BE2C (cell line): ENCODE measurements at regions not wholly inside any gene's neighbourhood (a gene's known extent, or its start where the extent isn't known, plus 50 kb on each side); places are given as distances from the start of the nearest gene placed in this dataset.

Experiments
- DNase-seq: peaks from one replicate; pipeline ENCODE4 v3.0.0-alpha.2; 2020
- H3K27me3 ChIP-seq: fragments of 250-450 bp; sonication (Bioruptor Pico); 2 replicates; pipeline ENCODE4 v1.5.1; 2020; ENCODE audit warnings: mild to moderate bottlenecking
- H3K36me3 ChIP-seq: fragments of 250-450 bp; sonication (Bioruptor Pico); 2 replicates; pipeline ENCODE4 v1.5.1; 2020; ENCODE audit warnings: mild to moderate bottlenecking
- H3K4me1 ChIP-seq: fragments of 250-450 bp; sonication (Bioruptor Pico); 2 replicates; pipeline ENCODE4 v1.5.1; 2020
- H3K4me3 ChIP-seq: 2 replicates; pipeline ENCODE4 v1.5.1; 2011; ENCODE audit warnings: low read depth, low read length
- H3K9me3 ChIP-seq: fragments of 250-450 bp; sonication (Bioruptor Pico); 2 replicates; pipeline ENCODE4 v1.5.1; 2020
- TF ChIP-seq, protein P1 (sequence below): IDR thresholded peaks from 2 replicates; pipeline ENCODE4 v1.5.1; 2012; ENCODE audit warnings: mild to moderate bottlenecking, low read depth, low read length

GRCh38 chr5:115355095-115355494, 58.6 kb upstream of the CCDC112 start:
- no peak overlapping the region for H3K4me3 ChIP-seq
- H3K27me3 ChIP-seq, result no peaks in the 10 kb centered on the region; the same call in 1 of the 2 replicates
- H3K9me3 ChIP-seq, result no peaks in the 10 kb centered on the region
- H3K36me3 ChIP-seq, result no peaks in the 10 kb centered on the region
- no peak for DNase-seq
- H3K4me1 ChIP-seq, result no peaks in the 10 kb centered on the region
- TF ChIP-seq, protein P1, sequence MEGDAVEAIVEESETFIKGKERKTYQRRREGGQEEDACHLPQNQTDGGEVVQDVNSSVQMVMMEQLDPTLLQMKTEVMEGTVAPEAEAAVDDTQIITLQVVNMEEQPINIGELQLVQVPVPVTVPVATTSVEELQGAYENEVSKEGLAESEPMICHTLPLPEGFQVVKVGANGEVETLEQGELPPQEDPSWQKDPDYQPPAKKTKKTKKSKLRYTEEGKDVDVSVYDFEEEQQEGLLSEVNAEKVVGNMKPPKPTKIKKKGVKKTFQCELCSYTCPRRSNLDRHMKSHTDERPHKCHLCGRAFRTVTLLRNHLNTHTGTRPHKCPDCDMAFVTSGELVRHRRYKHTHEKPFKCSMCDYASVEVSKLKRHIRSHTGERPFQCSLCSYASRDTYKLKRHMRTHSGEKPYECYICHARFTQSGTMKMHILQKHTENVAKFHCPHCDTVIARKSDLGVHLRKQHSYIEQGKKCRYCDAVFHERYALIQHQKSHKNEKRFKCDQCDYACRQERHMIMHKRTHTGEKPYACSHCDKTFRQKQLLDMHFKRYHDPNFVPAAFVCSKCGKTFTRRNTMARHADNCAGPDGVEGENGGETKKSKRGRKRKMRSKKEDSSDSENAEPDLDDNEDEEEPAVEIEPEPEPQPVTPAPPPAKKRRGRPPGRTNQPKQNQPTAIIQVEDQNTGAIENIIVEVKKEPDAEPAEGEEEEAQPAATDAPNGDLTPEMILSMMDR, result no peak

DNA sequence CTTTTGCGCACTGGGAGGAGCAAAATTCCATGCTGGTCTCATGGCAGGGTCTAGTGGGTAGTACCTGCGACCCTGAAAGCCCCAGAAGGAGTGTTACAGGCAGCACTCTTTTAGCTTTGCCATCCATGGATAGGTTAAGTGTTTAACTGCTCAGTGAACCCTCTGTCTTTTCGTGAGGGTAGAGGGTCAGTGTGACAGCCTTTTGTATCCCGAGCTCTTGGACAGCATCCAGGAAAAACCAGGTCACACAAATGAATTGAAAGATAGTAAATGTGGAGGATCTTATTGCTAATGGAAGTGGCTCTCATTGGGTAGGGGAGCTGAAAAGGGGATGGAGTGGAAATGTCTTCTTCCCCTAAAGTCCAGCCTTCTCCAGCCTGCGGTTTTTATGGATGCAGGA, 57.8 kb upstream of the CCDC112 start:
- Histone ChIP-seq H3K9me3 (no peaks in the 10 kb centered on the region), H3K4me3 (no peak overlapping the region), H3K36me3 (no peaks in the 10 kb centered on the region), H3K4me1 (no peaks in the 10 kb centered on the region), H3K27me3 (no peaks in the 10 kb centered on the region; the same call in 1 of the 2 replicates)
- DNase-seq, result no peak
- TF ChIP-seq, protein P1, result no peak

- H3K36me3 ChIP-seq, result no peaks in the 10 kb centered on the region
- H3K4me1 ChIP-seq, result no peaks in the 10 kb centered on the region
- H3K9me3 ChIP-seq, result no peaks in the 10 kb centered on the region
- H3K27me3 ChIP-seq, result no peaks in the 10 kb centered on the region; the same call in 1 of the 2 replicates
- DNase-seq, result no peak
- TF ChIP-seq, protein P1, result no peak
- no peak overlapping the region for H3K4me3 ChIP-seq
These were observed 56.1 kb upstream of the CCDC112 start for GRCh38 chr5:115352571-115352970.

GRCh38 chr5:115351356-115352195, 55.1 kb upstream of the CCDC112 start:
- no peaks in the 10 kb centered on the region for H3K36me3 ChIP-seq
- DNase-seq, result no peak
- no peaks in the 10 kb centered on the region; the same call in 1 of the 2 replicates for H3K27me3 ChIP-seq
- H3K9me3 ChIP-seq, result no peaks in the 10 kb centered on the region
- TF ChIP-seq, protein P1, result no peak
- H3K4me1 ChIP-seq, result no peaks in the 10 kb centered on the region
- no peak overlapping the region for H3K4me3 ChIP-seq

DNA sequence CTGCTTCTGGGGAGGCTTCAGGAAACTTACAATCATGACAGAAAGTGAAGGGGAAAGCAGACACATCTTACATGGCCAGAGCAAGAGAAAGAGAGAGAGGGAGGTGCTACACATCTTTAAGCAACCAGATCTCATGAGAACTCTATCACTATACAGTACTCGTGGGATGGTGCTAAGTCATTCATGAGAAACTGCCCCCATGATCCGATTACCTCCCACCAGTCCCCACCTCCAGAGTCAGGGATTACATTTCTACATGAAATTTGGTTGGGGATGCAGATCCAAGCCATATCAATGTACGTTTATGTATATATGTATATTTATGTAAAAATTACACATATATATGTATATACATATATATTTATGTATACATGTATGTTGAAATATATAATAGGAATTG, 54.4 kb upstream of the CCDC112 start:
- no peaks in the 10 kb centered on the region; the same call in 1 of the 2 replicates for H3K27me3 ChIP-seq
- TF ChIP-seq, protein P1, result no peak
- no peaks in the 10 kb centered on the region for H3K9me3 ChIP-seq
- H3K4me1 ChIP-seq, result no peaks in the 10 kb centered on the region
- no peaks in the 10 kb centered on the region for H3K36me3 ChIP-seq
- no peak overlapping the region for H3K4me3 ChIP-seq
- no peak for DNase-seq
